Heart right ventricle (tissue), 16 donors: ENCODE measurements at regions not wholly inside any gene's neighbourhood (a gene's known extent, or its start where the extent isn't known, plus 50 kb on each side); places are given as distances from the start of the nearest gene placed in this dataset.

Experiments used
- ATAC-seq, 8 donors: fragments of 200-7000 bp; cut with Tn5 transposase; one replicate each; pipeline ENCODE4 v1.9.1; 2020; ENCODE audit warnings: mild to moderate bottlenecking in 8 of 8, moderate library complexity in 8 of 8, moderate number of reproducible peaks in 1 of 8
- DNase-seq, 2 donors: peaks; one replicate each; pipeline ENCODE4 v3.0.0-alpha.2; 2020
- H3K27ac ChIP-seq, 10 donors: fragments of 200-600 bp; sonication (generic) in 2 of 10; one replicate each; pipeline versions ENCODE4 v1.5.0 to v1.8.0; 2020 to 2022; ENCODE audit warnings: mild to moderate bottlenecking in 3 of 10
- H3K27me3 ChIP-seq, 7 donors: fragments of 200-600 bp; one replicate each; pipeline ENCODE4 v1.8.0; 2021 to 2022; ENCODE audit warnings: mild to moderate bottlenecking in 2 of 7
- H3K36me3 ChIP-seq, 9 donors: fragments of 200-600 bp; sonication (generic) in 1 of 9; one replicate each; pipeline versions ENCODE4 v1.5.0 to v1.8.0; 2020 to 2022; ENCODE audit warnings: mild to moderate bottlenecking in 2 of 9
- H3K4me1 ChIP-seq, 9 donors: fragments of 200-600 bp; sonication (generic) in 1 of 9; one replicate each; pipeline versions ENCODE4 v1.5.0 to v1.8.0; 2020 to 2022; ENCODE audit warnings: mild to moderate bottlenecking in 4 of 9
- H3K4me3 ChIP-seq, 10 donors: fragments of 200-600 bp; sonication (generic) in 2 of 10; one replicate each; pipeline versions ENCODE4 v1.5.0 to v1.8.0; 2020 to 2022; ENCODE audit warnings: mild to moderate bottlenecking in 7 of 10, moderate library complexity in 2 of 10
- H3K9me3 ChIP-seq, 11 donors: fragments of 200-600 bp in 10 of 11; sonication (generic) in 2 of 11; one replicate each; pipeline versions ENCODE4 v1.5.0 to v1.8.0; 2013 to 2022; ENCODE audit warnings: mild to moderate bottlenecking in 2 of 11, control low read depth in 1 of 11, moderate library complexity in 1 of 11
- CTCF ChIP-seq, 9 donors: fragments of 200-600 bp; sonication (generic) in 2 of 9; IDR thresholded peaks; one replicate each; pipeline versions ENCODE4 v1.5.0 to v1.8.0; 2021 to 2022; ENCODE audit warnings: antibody characterized with exemption in 9 of 9, mild to moderate bottlenecking in 5 of 9, moderate library complexity in 1 of 9
- WGBS, 2 donors: extraction: QIAGEN DNeasy Blood & Tissue Kit; methylation state at CpG; one replicate each; pipeline ENCODE4 v1.1.7; 2013; ENCODE audit warnings: inconsistent platforms in 1 of 2; 5-methylcytosine and 5-hydroxymethylcytosine counted together
- intact Hi-C, 10 donors: fragments of 100-400 bp; cut with DNase I; formaldehyde crosslinking; loops; one replicate each; pipeline versions ENCODE4 v1.11.1 to v1.14.2; 2022
- donor health status: Arrhythmogenic right ventricular cardiomyopathy.
- donor health status: ischemic (EF 13 %, LVEDD 7.1; RV severe dilation, severe dysfunction).
- donor health status: healthy with polysubstance abuse.
- donor health status: DM: no; HTN: yes; CAD: no.
- donor health status: DM: no; HTN: no; CAD: no.
- donor health status: ischemic (EF 25% LVEDD 6.9; RV normal size, moderate dysfunction).
- donor health status: ischemic (EF 25% LVEDD 5.7; RV mildly dilated, moderate dysfunction).
- donor health status: healthy.
- donor health status: DM: yes; HTN: yes; CAD: no.
- donor health status: Ischemic cardiomyopathy.
- donor health status: ischemic (EF 35%, LVEDD 5.7; RV mildly dilated, moderate dysfunction).
- donor health status: nonischemic (EF 11% LVEDD 7.7; RV severe dilation, severe dysfunction).
- donor health status: DM: yes; HTN: yes; CAD: no.
- donor health status: PGD.
- donor health status: ischemic (EF 29% LVEDD 5.4; RV normal size, mild dysfunction).
- donor health status: nonischemic (EF 23%, LVEDD 6.1; RV moderate dilation, normal function).

DNA sequence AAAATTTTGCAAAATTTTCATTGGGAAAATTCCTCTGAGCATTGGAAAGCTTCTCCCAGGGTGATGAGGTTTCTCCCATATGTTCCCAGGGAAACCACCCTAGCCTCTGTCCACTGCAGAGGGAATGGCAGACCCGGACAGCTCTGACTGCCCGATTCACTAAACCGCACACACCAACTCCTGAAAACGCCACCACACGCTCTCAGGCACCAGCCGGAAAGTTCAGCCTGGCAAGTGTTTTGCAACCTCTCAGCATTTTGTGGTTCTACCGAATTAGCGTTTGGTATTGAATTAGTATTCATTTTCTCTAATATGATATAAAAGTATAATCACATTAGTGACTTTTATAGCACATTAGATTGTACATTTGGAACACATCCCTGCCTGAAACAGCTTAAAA is 213.4 kb downstream of the PHETA1 start:
- H3K27me3 ChIP-seq = peaks cover 0 to 26% (median 5%) of the 10 kb centered on the region in 7 donors
- intact Hi-C loops = no loop called here
- peaks cover 0 to 7% (median 0%) of the 10 kb centered on the region in 9 donors for H3K4me1 ChIP-seq
- ATAC-seq (no peak), DNase-seq (no peak)
- H3K9me3 ChIP-seq = no peaks in the 10 kb centered on the region
- no peak overlapping the region for H3K4me3 ChIP-seq
- TF ChIP-seq CTCF (IDR thresholded peaks at IDR 0.05) = no peak
- no peaks in the 10 kb centered on the region for H3K36me3 ChIP-seq
- 77 to 90% methylated on average over 8 of the region's 8 CpGs for WGBS, 2 donors
- H3K27ac ChIP-seq = no peak overlapping the region

- ATAC-seq (no peak), DNase-seq (no peak)
- no peaks in the 10 kb centered on the region for H3K36me3 ChIP-seq
- no peak for TF ChIP-seq CTCF (IDR thresholded peaks at IDR 0.05)
- no peaks in the 10 kb centered on the region for H3K9me3 ChIP-seq
- no peak overlapping the region for H3K4me3 ChIP-seq
- 82 to 88% methylated on average over 3 of the region's 3 CpGs for WGBS, 2 donors
- peaks cover 0 to 26% (median 5%) of the 10 kb centered on the region in 7 donors for H3K27me3 ChIP-seq
- peaks cover 0 to 7% (median 0%) of the 10 kb centered on the region in 9 donors for H3K4me1 ChIP-seq
- no peak overlapping the region for H3K27ac ChIP-seq
- intact Hi-C loops = no loop called here
These were observed 213.9 kb downstream of the PHETA1 start for GRCh38 chr12:111155020-111155419.

DNA sequence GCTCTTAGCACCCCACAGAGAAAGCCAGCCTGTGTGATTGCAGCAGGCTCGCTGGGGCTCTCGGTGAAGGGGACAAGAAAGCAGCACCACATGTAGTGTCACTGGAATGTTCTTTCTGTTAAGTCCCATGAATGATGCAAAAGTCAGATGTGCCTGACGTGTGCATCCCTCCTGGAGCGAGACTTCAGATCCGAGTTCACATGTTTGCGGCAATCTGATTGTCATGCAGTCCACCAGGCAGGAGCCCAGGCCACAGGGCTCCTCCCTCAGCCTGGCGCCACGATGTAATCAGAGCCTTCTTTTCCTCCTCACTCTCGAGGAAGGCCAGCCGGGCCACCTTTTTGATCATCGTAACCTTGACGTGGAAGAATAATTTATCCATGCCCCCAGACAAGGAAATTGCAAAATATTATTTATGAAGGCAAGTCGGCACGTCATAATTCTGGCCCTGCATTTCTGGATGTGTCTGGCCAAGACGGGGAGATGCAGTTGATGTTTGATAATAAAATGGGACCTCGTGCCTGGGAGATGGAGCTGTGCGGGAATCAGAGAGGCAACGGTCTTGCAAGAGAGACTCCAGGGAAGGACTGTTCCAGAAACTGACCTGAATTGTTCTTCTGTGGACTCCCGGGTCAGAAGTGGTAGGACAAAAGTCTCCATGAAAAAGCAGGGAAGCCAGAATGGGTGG is 214.6 kb downstream of the PHETA1 start:
- H3K4me1 ChIP-seq = peaks cover 0 to 7% (median 0%) of the 10 kb centered on the region in 9 donors
- H3K9me3 ChIP-seq = no peaks in the 10 kb centered on the region
- no peak for TF ChIP-seq CTCF (IDR thresholded peaks at IDR 0.05)
- no peak for ATAC-seq
- peaks cover 0 to 26% (median 5%) of the 10 kb centered on the region in 7 donors for H3K27me3 ChIP-seq
- WGBS, 2 donors = 61 to 62% methylated on average over 19 of the region's 19 CpGs
- intact Hi-C loops = no loop called here
- no peaks in the 10 kb centered on the region for H3K36me3 ChIP-seq
- no peak for DNase-seq
- H3K4me3 ChIP-seq = no peak overlapping the region
- H3K27ac ChIP-seq = no peak overlapping the region

DNA sequence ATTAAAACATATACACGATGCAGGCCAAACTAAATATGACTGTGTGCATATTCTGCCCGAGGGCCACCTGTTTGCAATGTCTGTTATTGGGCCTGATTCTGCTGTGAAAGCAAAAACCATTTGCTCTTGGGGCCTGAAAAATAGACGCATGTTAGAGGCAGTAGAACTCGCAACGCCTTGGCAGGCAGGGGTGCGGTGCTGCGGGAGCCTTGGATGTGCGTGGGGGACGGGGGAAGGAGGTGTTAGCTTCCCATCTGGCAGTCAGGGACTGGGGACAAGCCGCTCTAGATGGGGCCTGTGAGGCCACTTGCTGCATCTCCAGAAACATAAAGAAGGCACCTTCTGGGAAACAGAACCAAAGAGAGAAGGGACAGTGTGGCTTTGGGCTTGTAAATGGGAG is 216.3 kb downstream of the PHETA1 start:
- no peaks in the 10 kb centered on the region for H3K9me3 ChIP-seq
- no peak overlapping the region for H3K27ac ChIP-seq
- DNase-seq (no peak), ATAC-seq (no peak)
- H3K4me3 ChIP-seq = no peak overlapping the region
- TF ChIP-seq CTCF (IDR thresholded peaks at IDR 0.05) = no peak
- peaks cover 0 to 36% (median 10%) of the 10 kb centered on the region in 7 donors for H3K27me3 ChIP-seq
- H3K36me3 ChIP-seq = no peaks in the 10 kb centered on the region
- intact Hi-C loops = no loop called here
- peaks cover 0 to 7% (median 0%) of the 10 kb centered on the region in 9 donors for H3K4me1 ChIP-seq
- WGBS, 2 donors = 85 to 87% methylated on average over 10 of the region's 10 CpGs
